H1 (cell line): ENCODE measurements at regions not wholly inside any gene's neighbourhood (a gene's known extent, or its start where the extent isn't known, plus 50 kb on each side); places are given as distances from the start of the nearest gene placed in this dataset.

Experiments
- CTCF ChIA-PET: fragments of 300-600 bp; sonication (Branson Sonifier 250); formaldehyde crosslinking; loops from one replicate; lab custom pipeline; 2021; ENCODE audit not compliant: partially characterized antibody; lab: Charles Lee
- POLR2A ChIA-PET: fragments of 300-600 bp; sonication (Branson Sonifier 250); formaldehyde crosslinking; loops from one replicate; lab custom pipeline; 2021; ENCODE audit warnings: inconsistent platforms; ENCODE audit not compliant: partially characterized antibody; lab: Charles Lee
- DNase-seq, 2 experiments: peaks; one replicate each; pipeline versions ENCODE4 v3.0.0 to v3.0.0-alpha.2; 2010 to 2022; ENCODE audit warnings: low spot score in 2 of 2, low read depth in 1 of 2, mixed read lengths in 1 of 2
- FAIRE-seq: peaks from 2 replicates; lab custom pipeline; 2011; peaks lifted over from hg19 to GRCh38; lab: Jason Lieb, UNC
- H2AFZ ChIP-seq: 2 replicates; pipeline ENCODE4 v1.8.1; 2012; ENCODE audit warnings: low read length, inconsistent platforms
- H2AK5ac ChIP-seq: 2 replicates; pipeline ENCODE4 v1.6.1; 2013; ENCODE audit warnings: low read depth, low read length
- H2BK120ac ChIP-seq: replicated peaks from 2 replicates; pipeline ENCODE3; 2013; ENCODE audit warnings: low read depth, low read length, inconsistent platforms
- H2BK12ac ChIP-seq: 2 replicates; pipeline ENCODE4 v1.6.1; 2013; ENCODE audit warnings: low read depth, low read length
- H2BK15ac ChIP-seq: 2 replicates; pipeline ENCODE4 v1.6.1; 2013; ENCODE audit warnings: low read length
- H2BK20ac ChIP-seq: 2 replicates; pipeline ENCODE4 v1.6.1; 2013; ENCODE audit warnings: low read length
- H2BK5ac ChIP-seq: 2 replicates; pipeline ENCODE4 v1.6.1; 2013; ENCODE audit warnings: low read depth, low read length
- H3K14ac ChIP-seq: 2 replicates; pipeline ENCODE4 v1.6.1; 2013; ENCODE audit warnings: inconsistent platforms; ENCODE audit not compliant: insufficient read length
- H3K18ac ChIP-seq: 2 replicates; pipeline ENCODE4 v1.6.1; 2013; ENCODE audit warnings: low read length; ENCODE audit errors: extremely low read depth
- H3K23ac ChIP-seq: 2 replicates; pipeline ENCODE4 v1.6.1; 2013; ENCODE audit warnings: inconsistent platforms; ENCODE audit not compliant: insufficient read length
- H3K23me2 ChIP-seq: 2 replicates; pipeline ENCODE4 v1.6.1; 2013; ENCODE audit warnings: low read depth, low read length
- H3K27ac ChIP-seq: 2 replicates; pipeline ENCODE4 v1.6.1; 2011; ENCODE audit warnings: low read depth, low read length, inconsistent platforms
- H3K27me3 ChIP-seq, 4 experiments: replicated peaks in 1 of 4; 1 replicate in 1 of 4; 2 replicates in 3 of 4; pipeline versions ENCODE4 v1.6.1 to v1.8.1; 2011 to 2013; ENCODE audit warnings: low read length in 3 of 4, mild to moderate bottlenecking in 3 of 4, inconsistent platforms in 2 of 4, mixed read lengths in 2 of 4, moderate library complexity in 1 of 4; ENCODE audit not compliant: control insufficient read depth in 3 of 4, insufficient read depth in 3 of 4; ENCODE audit errors: extremely low read depth in 1 of 4
- H3K36me3 ChIP-seq, 4 experiments: 2 replicates each; pipeline versions ENCODE4 v1.6.1 to v1.8.1; 2011 to 2013; ENCODE audit warnings: mild to moderate bottlenecking in 4 of 4, low read length in 3 of 4, moderate library complexity in 2 of 4, control low read depth in 1 of 4, inconsistent platforms in 1 of 4; ENCODE audit not compliant: insufficient read depth in 4 of 4, control insufficient read depth in 2 of 4
- H3K4ac ChIP-seq: replicated peaks from 2 replicates; pipeline ENCODE3; 2013; ENCODE audit warnings: low read length, low read depth, mixed read lengths, inconsistent platforms; ENCODE audit not compliant: insufficient read length
- H3K4me1 ChIP-seq, 4 experiments: replicated peaks in 1 of 4; 1 replicate in 1 of 4; 2 replicates in 3 of 4; pipeline versions ENCODE4 v1.6.1 to v1.8.1; 2011 to 2013; ENCODE audit warnings: low read length in 3 of 4, inconsistent platforms in 2 of 4, mixed read lengths in 1 of 4; ENCODE audit not compliant: insufficient read depth in 4 of 4, control insufficient read depth in 3 of 4
- H3K4me2 ChIP-seq, 2 experiments: 2 replicates each; pipeline versions ENCODE4 v1.6.1 to v1.8.1; 2011 to 2013; ENCODE audit warnings: low read depth in 2 of 2, low read length in 2 of 2, control low read depth in 1 of 2, inconsistent platforms in 1 of 2, mild to moderate bottlenecking in 1 of 2; ENCODE audit not compliant: insufficient read depth in 1 of 2
- H3K4me3 ChIP-seq, 4 experiments: fragments of 200-600, 300-600 bp in 1 of 4; sonication (generic), shearing (Covaris generic), sonication (Bioruptor Twin) in 1 of 4; 2 replicates each; pipeline versions ENCODE4 v1.5.1 to v1.8.1; 2011 to 2016; ENCODE audit warnings: low read length in 4 of 4, low read depth in 3 of 4, control low read depth in 2 of 4, inconsistent platforms in 2 of 4, mild to moderate bottlenecking in 2 of 4, mixed read lengths in 1 of 4, moderate library complexity in 1 of 4; ENCODE audit not compliant: insufficient read depth in 2 of 4; ENCODE audit errors: extremely low read depth in 1 of 4
- H3K56ac ChIP-seq: replicated peaks from 2 replicates; pipeline ENCODE3; 2013; ENCODE audit warnings: low read depth, mild to moderate bottlenecking, mixed read lengths, low read length, inconsistent platforms; ENCODE audit not compliant: insufficient read length
- H3K79me1 ChIP-seq: 2 replicates; pipeline ENCODE4 v1.6.1; 2013; ENCODE audit warnings: low read depth, low read length, control low read depth
- H3K79me2 ChIP-seq, 2 experiments: 2 replicates each; pipeline versions ENCODE4 v1.6.1 to v1.8.1; 2012 to 2013; ENCODE audit warnings: low read length in 2 of 2, mild to moderate bottlenecking in 2 of 2, inconsistent platforms in 1 of 2; ENCODE audit not compliant: insufficient read depth in 2 of 2, control insufficient read depth in 1 of 2
- H3K9ac ChIP-seq, 4 experiments: replicated peaks in 1 of 4; 1 replicate in 1 of 4; 2 replicates in 3 of 4; pipeline versions ENCODE4 v1.6.1 to v1.8.1; 2011 to 2013; ENCODE audit warnings: low read depth in 3 of 4, low read length in 3 of 4, control low read depth in 2 of 4, mild to moderate bottlenecking in 2 of 4, moderate library complexity in 2 of 4, inconsistent platforms in 1 of 4; ENCODE audit errors: extremely low read depth in 1 of 4
- H3K9me3 ChIP-seq, 2 experiments: 2 replicates each; pipeline versions ENCODE4 v1.6.1 to v1.8.1; 2012 to 2013; ENCODE audit warnings: mild to moderate bottlenecking in 2 of 2, moderate library complexity in 2 of 2, control low read depth in 1 of 2, inconsistent platforms in 1 of 2, low read depth in 1 of 2, low read length in 1 of 2, mixed read lengths in 1 of 2; ENCODE audit not compliant: insufficient read depth in 2 of 2
- H4K20me1 ChIP-seq, 2 experiments: replicated peaks in 1 of 2; 2 replicates each; pipeline versions ENCODE3 to v1.8.1; 2011 to 2013; ENCODE audit warnings: inconsistent platforms in 2 of 2, low read length in 2 of 2, mild to moderate bottlenecking in 1 of 2; ENCODE audit not compliant: insufficient read depth in 2 of 2, control insufficient read depth in 1 of 2
- H4K5ac ChIP-seq: 2 replicates; pipeline ENCODE4 v1.6.1; 2013; ENCODE audit warnings: low read length, low read depth, mixed read lengths, inconsistent platforms; ENCODE audit not compliant: insufficient read length
- H4K8ac ChIP-seq: 2 replicates; pipeline ENCODE4 v1.8.0; 2013; ENCODE audit warnings: mild to moderate bottlenecking, moderate library complexity, low read length, inconsistent platforms; ENCODE audit not compliant: insufficient read depth; ENCODE audit errors: extremely low read depth
- H4K91ac ChIP-seq: replicated peaks from 2 replicates; pipeline ENCODE3; 2013; ENCODE audit warnings: low read length, mixed read lengths, inconsistent platforms; ENCODE audit not compliant: insufficient read length
- ATF2 ChIP-seq: IDR thresholded peaks from 2 replicates; pipeline ENCODE4 v1.6.1; 2012; ENCODE audit warnings: low read length, inconsistent platforms
- BRCA1 ChIP-seq: IDR thresholded peaks from 2 replicates; pipeline ENCODE4 v1.6.1; 2012; ENCODE audit warnings: low read depth, low read length, improper control_type of control experiment
- CREB1 ChIP-seq: IDR thresholded peaks from 2 replicates; pipeline ENCODE4 v1.6.1; 2012; ENCODE audit warnings: inconsistent platforms
- CTCF ChIP-seq, 3 experiments: IDR thresholded peaks; 1 replicate in 2 of 3; 2 replicates in 1 of 3; pipeline versions ENCODE4 v1.5.1 to v1.6.1; 2011; ENCODE audit warnings: low read length in 3 of 3, mild to moderate bottlenecking in 3 of 3, inconsistent platforms in 2 of 3, low read depth in 1 of 3, moderate library complexity in 1 of 3; ENCODE audit not compliant: insufficient read depth in 1 of 3; ENCODE audit errors: control extremely low read depth in 1 of 3
- FOSL1 ChIP-seq: IDR thresholded peaks from 2 replicates; pipeline ENCODE4 v1.6.1; 2011; ENCODE audit warnings: mild to moderate bottlenecking, low read depth, low read length, moderate library complexity; ENCODE audit not compliant: insufficient read depth
- GABPA ChIP-seq: IDR thresholded peaks from 2 replicates; pipeline ENCODE4 v1.6.1; 2011; ENCODE audit warnings: mild to moderate bottlenecking, low read length, moderate library complexity, borderline replicate concordance; ENCODE audit not compliant: insufficient read depth
- GTF2F1 ChIP-seq: IDR thresholded peaks from 2 replicates; pipeline ENCODE4 v1.6.1; 2012; ENCODE audit warnings: low read depth, low read length, improper control_type of control experiment, borderline replicate concordance
- JUN ChIP-seq: IDR thresholded peaks from 2 replicates; pipeline ENCODE4 v1.6.1; 2011; ENCODE audit warnings: low read depth, mild to moderate bottlenecking, improper control_type of control experiment, low read length
- KDM4A ChIP-seq: IDR thresholded peaks from one replicate; pipeline ENCODE4 v1.7.1; 2012; ENCODE audit warnings: low read depth, mild to moderate bottlenecking, moderate library complexity, low read length, inconsistent platforms; ENCODE audit not compliant: severe bottlenecking
- SP2 ChIP-seq: IDR thresholded peaks from 2 replicates; pipeline ENCODE4 v1.6.1; 2012; ENCODE audit warnings: mild to moderate bottlenecking, low read length, inconsistent platforms

- Histone ChIP-seq H2BK12ac (no peak overlapping the region), H3K18ac (no peak overlapping the region), H2AFZ (no peak overlapping the region), H3K9ac (no peak overlapping the region), H2BK5ac (no peak overlapping the region), H3K14ac (no peak overlapping the region), H3K79me1 (no peaks in the 10 kb centered on the region), H2BK15ac (no peak overlapping the region), H4K8ac (no peak overlapping the region), H3K27ac (no peak overlapping the region), H3K23ac (no peak overlapping the region), H2BK20ac (no peak overlapping the region), H3K4me2 (no peak overlapping the region), H2AK5ac (no peak overlapping the region), H3K56ac (no peak overlapping the region), H3K4me3 (no peak overlapping the region), H4K5ac (no peak overlapping the region), H4K91ac (no peak overlapping the region), H2BK120ac (no peak overlapping the region), H3K36me3 (no peaks in the 10 kb centered on the region), H3K4ac (no peak overlapping the region), H3K4me1 (no peaks in the 10 kb centered on the region), H4K20me1 (no peaks in the 10 kb centered on the region), H3K79me2 (no peaks in the 10 kb centered on the region), H3K27me3 (peaks cover 0 to 1% (median 0%) of the 10 kb centered on the region in 4 experiments; a peak in 1 of 7 replicates), H3K9me3 (no peaks in the 10 kb centered on the region), H3K23me2 (no peaks in the 10 kb centered on the region)
- POLR2A ChIA-PET = interaction anchor here (0.9 kb wide), 1 partner anchor 110 kb away, joined by 3 read pairs; the partner anchor contains the start of gene FXR1
- DNase-seq (no peak), FAIRE-seq (no peak)
- CTCF ChIA-PET = interaction anchor here (0.6 to 3.3 kb wide), 12 partner anchors 11 to 446 kb away, joined by 3 to 19 read pairs (median 6); partner anchors contain the start of gene FXR1
- TF ChIP-seq CREB1 = no peak
- no peak for TF ChIP-seq SP2
- no peak for TF ChIP-seq GABPA
- no peak for TF ChIP-seq BRCA1
- TF ChIP-seq KDM4A = no peak
- TF ChIP-seq GTF2F1 = no peak
- TF ChIP-seq FOSL1 = no peak
- peak in 2 of 3 experiments; percentile 36 to 52; a peak in 3 of 4 replicates for TF ChIP-seq CTCF (IDR thresholded peaks at IDR 0.05; ENCODE audit: control extremely low read depth in 1 of 3, insufficient read depth in 1 of 3, low read depth in 1 of 3, low read length in 3 of 3)
- no peak for TF ChIP-seq ATF2
- TF ChIP-seq JUN = no peak
Measured at GRCh38 chr3:180802837-180803236, 109.6 kb upstream of the FXR1 start.
